NCI-H187 (cell line): ENCODE measurements at regions not wholly inside any gene's neighbourhood (a gene's known extent, or its start where the extent isn't known, plus 50 kb on each side); places are given as distances from the start of the nearest gene placed in this dataset.

Source experiments
- DNase-seq, 2 experiments: peaks; one replicate each; lab custom pipeline; 2025; lab: John Stamatoyannopoulos, UW

GRCh38 chr4:152159773-152160172, 376.1 kb downstream of the FBXW7 start:
- no peak for DNase-seq

- DNase-seq = no peak
These were observed 377.7 kb downstream of the FBXW7 start for GRCh38 chr4:152158225-152158624.

- no peak for DNase-seq
These were observed 378.3 kb downstream of the FBXW7 start for GRCh38 chr4:152157629-152158028.

GRCh38 chr4:152156442-152156841, 379.4 kb downstream of the FBXW7 start:
- no peak for DNase-seq

GRCh38 chr4:152155070-152155469, 380.8 kb downstream of the FBXW7 start:
- DNase-seq = no peak

- no peak for DNase-seq
These were observed 381.5 kb downstream of the FBXW7 start for GRCh38 chr4:152154433-152154832.

GRCh38 chr4:152153476-152154270, 382.2 kb downstream of the FBXW7 start:
- DNase-seq = no peak

GRCh38 chr4:152150214-152150613, 385.7 kb downstream of the FBXW7 start:
- no peak for DNase-seq

- DNase-seq = no peak
These were observed 386.1 kb downstream of the FBXW7 start for GRCh38 chr4:152149745-152150144.

GRCh38 chr4:152148057-152148456, 387.2 kb upstream of the GATB start:
- no peak for DNase-seq

- DNase-seq = no peak
These were observed 385.4 kb upstream of the GATB start for GRCh38 chr4:152146244-152146643.

- DNase-seq = no peak
These were observed 383.0 kb upstream of the GATB start for GRCh38 chr4:152143806-152144205.

- DNase-seq = no peak
These were observed 377.6 kb upstream of the GATB start for GRCh38 chr4:152138451-152138850.

- DNase-seq = no peak
These were observed 372.0 kb upstream of the GATB start for GRCh38 chr4:152132776-152133175.

GRCh38 chr4:152128356-152128755, 367.5 kb upstream of the GATB start:
- DNase-seq = no peak

- no peak for DNase-seq
These were observed 365.4 kb upstream of the GATB start for GRCh38 chr4:152126238-152126637.

- DNase-seq = no peak
These were observed 358.2 kb upstream of the GATB start for GRCh38 chr4:152118819-152119553.

GRCh38 chr4:152117933-152118507, 357.2 kb upstream of the GATB start:
- no peak for DNase-seq

GRCh38 chr4:152117520-152117919, 356.7 kb upstream of the GATB start:
- no peak for DNase-seq

- no peak for DNase-seq
These were observed 356.2 kb upstream of the GATB start for GRCh38 chr4:152117054-152117453.

- no peak for DNase-seq
These were observed 355.0 kb upstream of the GATB start for GRCh38 chr4:152115794-152116193.

- DNase-seq = no peak
These were observed 354.3 kb upstream of the GATB start for GRCh38 chr4:152115118-152115517.

- no peak for DNase-seq
These were observed 353.8 kb upstream of the GATB start for GRCh38 chr4:152114562-152114961.
